Keratinocyte (primary cell): ENCODE measurements at regions not wholly inside any gene's neighbourhood (a gene's known extent, or its start where the extent isn't known, plus 50 kb on each side); places are given as distances from the start of the nearest gene placed in this dataset.
"Not testable (repeated sequence)": the region's sequence is repeated elsewhere in the genome, so short reads cannot be mapped to it uniquely, and the experiment has no call there.

ENCODE experiments used
- CTCF ChIP-seq, 3 experiments: IDR thresholded peaks in 1 of 3; conservative IDR thresholded peaks in 1 of 3; optimal IDR thresholded peaks in 1 of 3; 2 replicates in 2 of 3; 3 replicates in 1 of 3; pipeline versions ENCODE3 to v1.5.1; 2011; ENCODE audit warnings: low read length in 3 of 3, mild to moderate bottlenecking in 3 of 3, moderate library complexity in 2 of 3, control low read depth in 1 of 3, inconsistent platforms in 1 of 3; ENCODE audit not compliant: insufficient read depth in 2 of 3; ENCODE audit errors: extremely low read depth in 1 of 3
- EZH2 ChIP-seq: IDR thresholded peaks from one replicate; pipeline ENCODE4 v1.6.1; 2012; ENCODE audit warnings: inconsistent platforms, mild to moderate bottlenecking, low read length, moderate library complexity

GRCh38 chr16:65549689-65550088, 427.8 kb upstream of the CDH11 start:
- not testable (repeated sequence) for TF ChIP-seq EZH2; CTCF (optimal IDR thresholded peaks at IDR 0.05 in 1 of 3, IDR thresholded peaks at IDR 0.05 in 1 of 3, conservative IDR thresholded peaks at IDR 0.05 in 1 of 3; ENCODE audit: extremely low read depth in 1 of 3, insufficient read depth in 2 of 3, low read length in 3 of 3)
